NCI-H1436 (cell line): ENCODE measurements at regions not wholly inside any gene's neighbourhood (a gene's known extent, or its start where the extent isn't known, plus 50 kb on each side); places are given as distances from the start of the nearest gene placed in this dataset.

Source experiments
- DNase-seq: peaks from one replicate; lab custom pipeline; 2025; lab: John Stamatoyannopoulos, UW

DNA sequence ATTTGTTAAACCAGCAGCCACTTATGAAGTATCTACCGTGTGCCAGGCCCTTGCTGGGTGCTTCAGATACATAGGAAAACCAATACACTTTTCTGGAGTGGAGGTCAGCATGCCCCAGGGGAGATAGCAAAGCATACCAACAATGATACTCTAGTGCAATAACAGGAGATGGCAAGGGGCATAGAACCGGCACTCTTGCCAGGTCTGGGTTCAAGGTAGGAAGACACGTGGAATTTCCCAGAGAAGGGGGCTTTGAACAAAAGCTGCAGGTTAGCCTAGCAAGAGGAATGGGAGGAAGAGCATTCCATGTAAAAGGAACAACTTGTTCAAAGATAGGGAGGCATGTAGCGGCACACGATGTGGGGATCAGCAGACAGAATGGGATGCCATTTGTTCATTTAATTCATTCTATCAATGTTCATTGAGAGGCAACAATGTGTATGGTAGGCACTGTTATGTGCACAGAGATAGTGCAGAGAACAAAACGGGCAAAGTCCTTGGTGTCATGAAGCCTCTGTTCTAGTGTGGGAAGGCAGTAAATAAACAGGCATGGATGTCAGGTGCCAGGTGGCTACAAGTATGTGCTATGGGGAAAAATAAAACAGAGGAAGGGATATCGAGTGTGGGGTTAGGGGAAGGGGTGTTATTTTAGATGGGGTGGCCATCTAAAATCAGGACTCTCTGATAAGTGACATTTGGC is 162.6 kb upstream of the E2F8 start:
- DNase-seq, result no peak

DNA sequence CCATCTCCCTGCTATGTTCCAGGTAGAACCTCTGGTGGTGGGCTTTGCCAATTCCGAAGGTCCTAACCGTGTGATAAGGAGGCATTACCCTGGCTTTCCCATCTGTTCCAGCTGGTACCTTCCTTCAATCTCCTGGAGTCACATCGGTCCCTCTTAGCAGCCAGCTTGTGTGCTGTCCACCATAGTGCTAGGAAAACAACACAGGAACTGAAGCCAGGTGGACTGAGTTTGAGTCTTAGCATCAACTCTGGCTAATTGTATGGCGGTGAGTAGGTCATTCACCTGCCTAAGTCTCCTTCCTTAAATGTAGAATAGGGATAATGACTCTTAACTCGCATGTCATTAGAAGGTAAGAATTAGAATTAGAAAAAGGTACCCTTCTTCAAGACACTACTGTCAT is 159.6 kb upstream of the E2F8 start:
- DNase-seq, result no peak

DNA sequence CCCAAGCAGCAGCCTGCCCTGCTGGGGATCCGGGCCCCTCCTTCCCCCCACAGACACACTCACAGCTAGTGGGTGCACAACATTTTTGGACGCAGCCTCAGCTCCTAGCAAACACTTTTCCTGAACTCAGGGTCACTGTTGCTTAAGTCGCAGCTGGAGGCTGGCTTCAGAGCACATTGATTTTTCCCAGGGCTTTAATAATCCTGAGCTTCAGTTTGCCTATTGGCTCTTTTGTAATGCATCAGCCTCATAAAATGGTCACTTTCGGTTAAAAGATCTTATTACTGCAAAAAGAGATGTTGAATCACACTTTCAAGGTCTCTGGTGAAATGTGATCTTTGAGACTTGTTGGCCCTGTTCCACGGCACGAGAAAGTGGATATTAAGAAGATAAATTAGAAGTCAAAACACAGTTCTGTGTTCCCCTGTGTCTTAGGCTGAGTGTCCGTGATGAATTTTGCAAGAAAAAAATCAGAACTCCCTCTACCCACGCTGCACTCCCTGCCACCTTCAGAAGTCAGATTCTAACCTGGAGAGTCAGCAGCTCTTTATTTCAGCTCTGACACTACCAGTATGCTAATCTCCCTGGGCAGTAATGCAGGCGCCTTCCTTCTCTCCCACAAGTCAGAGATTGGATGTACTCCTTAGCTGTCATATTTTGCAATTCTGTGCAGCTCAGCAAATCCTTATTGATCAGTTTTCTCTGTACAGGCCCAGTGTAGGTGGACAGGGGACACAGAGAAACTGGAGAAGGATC is 158.2 kb upstream of the E2F8 start:
- DNase-seq, result no peak

DNA sequence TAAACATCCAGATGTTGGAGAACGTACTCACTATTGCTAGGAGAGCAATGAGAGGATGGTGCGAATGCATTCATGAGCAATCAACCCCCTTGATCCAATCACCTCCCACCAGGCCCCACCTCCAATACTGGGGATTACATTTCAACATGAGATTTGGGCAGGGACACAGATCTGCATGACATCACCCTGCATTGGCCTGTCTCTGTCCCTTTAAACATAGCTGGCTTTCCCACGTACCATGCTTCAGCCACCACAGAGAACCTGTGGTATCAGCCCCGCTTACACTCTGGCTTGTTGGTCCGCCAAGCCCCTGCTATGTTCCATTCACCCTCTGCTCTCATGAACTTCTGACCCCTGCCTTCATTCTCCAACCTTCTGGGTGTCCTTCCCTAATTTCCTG is 157.5 kb upstream of the E2F8 start:
- DNase-seq, result no peak

DNA sequence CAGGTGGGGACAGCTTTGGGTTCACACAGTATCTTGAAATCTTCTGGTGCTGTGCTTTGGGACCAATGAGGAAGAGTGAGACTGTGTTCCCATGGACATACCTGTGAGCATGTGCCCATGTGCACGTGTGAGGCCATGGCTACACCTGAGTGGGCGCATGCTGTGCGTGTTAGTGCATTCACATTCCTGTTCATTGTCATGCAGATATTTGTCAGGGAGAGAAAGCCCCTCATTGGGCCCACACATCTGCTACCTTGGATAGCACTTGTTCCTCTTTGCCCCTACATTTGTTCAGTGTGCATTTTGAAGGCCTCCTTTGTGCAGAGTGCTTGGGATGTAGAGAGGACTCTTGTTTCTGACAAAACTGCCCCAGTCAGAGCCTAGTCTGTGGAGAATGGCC is 154.3 kb upstream of the E2F8 start:
- no peak for DNase-seq

DNA sequence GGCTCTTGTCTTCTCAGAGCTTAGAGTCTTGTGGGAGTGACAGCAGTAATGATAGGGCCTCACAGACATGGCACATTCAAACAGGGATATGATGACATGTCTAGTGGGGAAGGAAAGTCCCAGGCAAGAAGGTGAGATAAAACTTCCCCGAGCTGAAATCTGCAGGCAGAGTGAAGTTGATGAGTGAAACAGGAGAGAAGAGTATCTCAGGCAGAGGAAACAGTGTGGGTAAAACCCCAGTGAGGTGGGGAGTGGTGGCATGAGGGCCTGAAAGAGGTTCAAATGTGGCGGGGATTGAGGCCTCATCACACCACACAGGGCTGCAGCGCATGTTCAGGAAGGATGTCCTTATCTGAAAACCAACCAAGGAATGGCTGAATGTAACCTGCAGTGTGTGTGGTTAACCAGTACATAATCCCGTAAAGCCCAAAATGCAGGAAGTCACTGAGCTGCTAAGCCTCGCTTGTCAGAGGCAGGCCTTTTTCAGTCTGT is 153.8 kb upstream of the E2F8 start:
- no peak for DNase-seq

DNA sequence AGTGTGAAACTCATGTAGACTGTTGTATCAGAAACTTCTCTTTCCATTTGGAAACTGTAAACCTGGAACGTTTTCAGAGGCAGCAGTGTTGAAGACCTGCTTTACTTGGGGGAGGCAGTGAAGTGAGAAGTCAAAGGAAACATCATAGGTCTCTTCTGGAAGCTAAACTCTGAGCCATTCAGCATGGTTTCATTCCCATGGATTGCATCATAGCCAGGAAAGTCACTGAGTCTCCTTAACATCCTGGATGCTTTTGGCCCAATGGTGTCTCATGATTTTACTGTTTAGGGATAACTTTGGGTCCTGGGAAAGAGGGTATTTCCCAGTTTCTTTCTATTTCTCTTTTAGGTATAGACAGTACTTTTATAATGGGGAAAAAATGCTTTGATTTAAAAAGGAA is 153.2 kb upstream of the E2F8 start:
- DNase-seq, result no peak

DNA sequence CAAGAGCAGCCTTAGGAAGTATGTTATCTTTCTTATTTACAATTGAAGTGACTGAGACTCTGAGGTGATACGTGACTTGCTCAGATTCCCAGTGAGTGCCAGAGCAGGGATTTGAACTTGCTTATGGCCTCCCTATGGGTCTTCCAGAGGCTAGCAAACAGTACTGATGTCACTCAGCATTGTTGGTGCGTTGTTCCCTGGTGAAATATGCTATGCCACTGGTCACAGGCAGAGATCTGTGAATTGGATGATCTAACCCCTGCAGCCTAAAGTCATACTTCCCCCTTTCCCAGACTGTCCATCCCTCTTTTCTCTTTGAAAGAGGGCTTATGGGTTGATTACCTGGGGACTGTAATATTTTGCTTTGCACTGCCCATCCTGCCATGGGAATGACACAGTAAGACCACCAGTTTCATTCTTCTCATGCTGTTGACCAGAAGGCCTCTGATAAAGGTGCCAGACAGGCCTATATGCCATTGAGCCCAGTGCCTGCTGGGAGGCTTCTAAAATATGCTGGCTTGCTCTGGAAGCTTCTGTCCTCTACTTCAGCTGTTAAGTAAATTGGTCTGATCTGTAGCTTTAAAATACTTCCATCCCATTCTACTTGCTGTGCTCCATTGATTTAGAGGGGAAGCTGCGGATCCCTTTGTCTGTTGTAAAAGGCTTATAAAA is 152.2 kb upstream of the E2F8 start:
- no peak for DNase-seq

DNA sequence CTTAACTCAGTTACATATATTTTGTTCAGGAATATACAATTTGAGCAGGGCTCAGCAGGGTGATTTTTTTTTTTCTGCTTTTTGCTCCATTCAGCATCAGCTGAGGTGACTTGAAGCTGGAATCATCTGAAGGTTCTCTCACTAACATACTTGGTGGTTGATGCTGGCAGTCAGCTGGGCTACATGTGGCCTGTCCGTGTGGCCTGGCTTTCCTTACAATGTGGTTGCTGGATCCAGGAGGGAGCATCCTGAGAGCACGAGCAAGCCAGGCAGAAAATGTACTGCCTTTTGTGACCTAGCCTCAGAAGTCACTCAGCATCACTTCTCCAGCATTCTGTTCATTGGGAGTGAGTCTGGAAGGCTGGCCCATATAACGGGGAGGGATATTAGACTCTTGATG is 151.6 kb upstream of the E2F8 start:
- no peak for DNase-seq

DNA sequence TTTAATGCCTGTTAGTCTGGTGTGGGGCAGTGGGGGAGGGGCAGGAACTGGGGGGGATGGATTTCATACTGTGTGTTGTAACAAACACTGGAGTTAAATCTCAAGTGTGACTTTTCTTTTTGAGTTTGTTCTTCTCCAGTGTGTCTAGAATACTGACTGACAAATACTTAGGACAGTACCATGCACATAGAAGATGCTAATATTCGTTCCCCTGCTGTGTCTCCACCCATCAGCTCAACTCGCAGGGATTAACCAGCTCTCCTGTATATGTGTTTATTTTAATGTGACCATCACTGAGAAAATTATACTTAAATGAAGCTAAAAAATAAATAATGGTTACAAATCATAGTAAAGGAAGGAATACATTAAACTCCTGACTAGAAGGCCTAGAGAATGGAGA is 150.9 kb upstream of the E2F8 start:
- DNase-seq, result no peak

DNA sequence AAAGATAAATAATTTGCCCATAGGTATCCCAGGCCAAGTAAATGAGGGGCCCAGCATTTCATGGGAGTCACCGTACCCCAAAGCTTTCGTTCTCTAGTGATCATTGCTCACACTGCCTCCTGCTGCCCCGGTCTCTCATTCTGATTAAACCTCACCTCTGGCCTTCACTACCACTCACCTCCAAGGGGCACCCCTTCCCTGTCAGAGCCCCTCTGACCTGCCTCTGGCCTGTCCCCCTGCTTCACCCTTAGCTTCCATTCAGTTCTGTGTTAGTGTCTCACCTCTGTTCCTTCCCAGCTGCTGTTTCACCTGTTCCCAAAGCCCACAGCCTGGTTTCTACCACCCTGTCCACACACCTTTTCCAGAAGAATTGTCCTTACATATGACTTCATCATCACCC is 150.3 kb upstream of the E2F8 start:
- no peak for DNase-seq

DNA sequence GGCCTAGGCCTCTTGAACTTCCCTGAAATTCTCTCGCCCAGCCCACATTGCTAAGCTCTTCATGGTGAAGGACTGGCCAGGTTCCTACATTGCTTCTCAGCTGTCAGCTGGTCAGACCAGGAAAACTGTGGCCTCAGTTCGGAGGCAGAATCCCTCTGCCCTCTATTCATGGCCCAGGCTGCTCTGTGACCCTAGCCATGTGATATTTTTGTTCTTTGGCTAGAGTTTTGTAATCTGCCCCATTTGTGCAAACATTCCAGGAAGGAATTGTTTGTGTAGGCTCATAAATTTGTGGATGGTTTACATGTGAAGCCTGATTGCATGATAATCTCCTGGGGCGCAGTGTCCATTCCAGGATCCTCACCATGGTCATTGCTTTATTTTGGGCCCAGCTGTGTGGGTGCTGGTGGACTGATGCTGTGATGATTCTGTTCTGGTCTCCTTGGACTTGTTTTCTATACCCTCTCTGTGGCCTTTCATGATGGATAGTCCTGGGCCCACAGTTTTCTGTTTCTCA is 149.1 kb upstream of the E2F8 start:
- DNase-seq, result no peak

DNA sequence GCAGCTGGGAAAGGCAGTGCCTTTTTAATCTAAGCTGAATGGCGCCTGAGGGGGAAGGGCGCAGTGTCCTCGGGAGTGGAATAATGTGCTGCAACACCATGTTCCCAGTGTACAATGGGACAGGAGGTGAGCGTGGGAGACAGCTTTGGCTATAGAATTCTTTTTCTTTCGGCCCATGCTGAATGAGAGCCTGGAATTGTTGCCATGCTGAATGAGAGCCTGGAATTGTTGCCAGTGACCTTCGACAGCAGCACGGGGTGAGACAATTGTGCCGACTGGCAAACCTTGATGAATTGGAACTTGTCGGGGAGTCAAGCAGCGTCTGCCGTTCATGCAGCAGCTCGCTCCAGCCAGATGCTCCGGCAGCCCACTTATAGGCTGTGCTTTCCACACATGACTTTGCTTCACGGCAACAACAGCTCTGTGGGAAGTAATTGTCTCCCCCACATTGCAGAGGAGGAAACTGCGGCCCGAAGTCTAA is 141.4 kb upstream of the E2F8 start:
- DNase-seq, result no peak

DNA sequence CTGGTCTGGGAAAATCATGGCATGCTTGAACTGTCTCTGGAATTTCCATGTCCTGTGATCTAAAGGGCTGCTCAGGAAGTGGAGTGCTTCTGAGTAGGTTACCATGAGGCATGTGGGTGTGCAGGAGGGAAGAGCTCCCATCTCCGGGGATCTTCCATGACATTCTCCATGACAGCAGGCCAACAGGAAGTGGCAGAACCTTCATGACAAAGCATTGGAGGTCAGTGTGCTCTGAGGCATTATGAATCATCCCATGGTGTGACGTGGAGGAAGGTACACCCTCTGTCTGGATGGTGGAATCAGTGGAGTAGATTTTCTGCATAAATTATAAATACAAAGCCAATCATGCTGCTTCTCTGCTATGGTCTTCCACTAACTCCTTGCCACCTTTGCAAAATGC is 139.6 kb upstream of the E2F8 start:
- no peak for DNase-seq

DNA sequence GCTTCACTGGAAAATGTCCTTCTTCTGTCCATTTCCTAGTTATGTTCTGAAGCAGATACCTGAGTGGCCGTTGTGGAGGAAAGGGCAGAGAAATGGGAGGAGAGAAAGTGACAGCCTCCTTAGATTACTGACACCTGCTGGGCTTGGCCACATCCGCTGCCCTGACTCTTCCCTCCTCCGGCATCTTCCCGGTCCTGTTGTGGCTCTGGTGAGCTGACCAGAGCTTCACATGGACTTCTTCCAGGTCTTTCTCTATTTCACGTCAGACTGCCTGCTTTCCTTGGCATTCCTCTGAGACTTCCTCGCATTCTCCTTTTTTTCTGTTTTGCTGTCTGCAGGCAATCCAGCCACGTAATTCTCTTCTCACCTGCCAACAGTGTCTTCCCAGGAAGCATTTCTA is 138.7 kb upstream of the E2F8 start:
- DNase-seq, result no peak

DNA sequence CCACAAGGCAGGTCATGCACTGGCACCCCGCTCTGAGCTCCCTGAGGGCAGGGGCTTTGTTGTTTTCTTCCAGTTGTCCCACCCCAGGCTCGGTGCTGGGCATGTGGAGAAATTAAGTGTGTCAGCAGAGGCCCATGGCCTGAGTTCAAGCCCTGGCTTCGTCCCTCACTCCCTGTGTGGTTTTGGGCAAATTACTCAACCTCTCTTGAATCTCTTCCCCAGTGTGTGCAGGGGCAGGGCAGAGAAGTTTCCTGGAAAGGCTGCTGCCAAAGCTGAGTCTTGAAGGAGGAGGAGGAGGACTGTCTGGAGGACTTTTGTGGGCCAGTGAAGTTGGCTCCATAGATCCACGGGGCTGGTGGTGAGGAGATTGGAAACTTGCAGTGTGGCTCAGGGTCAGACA is 138.1 kb upstream of the E2F8 start:
- DNase-seq, result no peak

DNA sequence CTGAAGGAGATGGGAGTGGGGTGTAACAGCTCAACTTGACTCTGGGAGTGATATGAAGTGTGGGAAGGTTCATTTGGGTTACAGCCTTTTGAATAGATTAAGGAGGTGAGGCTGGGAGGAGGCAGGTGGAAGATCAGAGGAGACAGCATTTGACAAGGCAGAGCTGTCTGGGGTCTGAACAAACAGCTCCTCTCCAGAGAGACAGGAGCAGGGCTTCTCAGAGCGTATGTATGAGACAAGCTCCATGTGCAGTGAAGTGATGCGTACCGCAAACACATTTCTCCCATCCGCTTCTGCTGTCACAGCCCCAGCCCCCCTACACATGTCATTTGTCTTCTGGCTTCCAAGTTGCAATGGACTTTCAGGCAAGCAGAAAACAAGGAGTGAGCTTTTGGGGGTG is 137.1 kb upstream of the E2F8 start:
- DNase-seq, result no peak

DNA sequence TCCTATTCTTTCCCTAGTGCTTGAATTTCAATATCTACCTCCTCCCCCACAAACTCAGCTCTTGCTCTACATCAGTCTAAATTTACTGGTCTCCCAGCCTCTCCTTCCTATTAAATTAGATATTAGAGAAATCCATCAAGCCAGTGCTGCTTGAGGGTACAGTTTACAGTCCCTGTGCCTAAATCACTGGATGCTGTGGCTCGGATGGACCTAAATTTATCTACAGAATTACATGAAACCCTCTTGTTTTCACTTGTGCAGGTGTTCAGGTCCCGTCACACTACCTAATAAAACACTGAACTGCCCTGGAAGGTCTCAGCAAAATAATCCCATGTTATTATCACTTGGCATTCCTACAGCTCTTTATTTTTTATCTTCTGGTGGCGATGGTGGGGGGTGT is 134.7 kb upstream of the E2F8 start:
- DNase-seq, result no peak

DNA sequence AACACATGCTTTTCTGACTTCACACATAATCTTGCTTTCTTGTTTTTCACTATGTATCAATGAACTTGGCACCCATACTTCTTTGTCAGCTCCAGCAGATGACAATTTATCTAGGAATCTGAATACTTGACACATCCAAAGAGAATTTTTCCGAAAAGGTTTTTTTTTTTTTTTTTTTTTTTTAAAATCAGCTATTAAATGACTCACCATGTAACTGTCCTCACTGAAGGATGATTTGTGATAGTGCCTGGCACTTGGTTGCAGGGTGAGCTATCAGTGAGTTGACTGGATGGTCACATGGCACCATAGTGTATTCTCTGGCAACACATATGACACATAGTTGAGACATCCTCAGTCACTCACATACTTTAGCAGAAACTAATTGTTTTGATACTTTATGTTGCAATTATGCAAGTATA is 133.4 kb upstream of the E2F8 start:
- DNase-seq, result no peak

DNA sequence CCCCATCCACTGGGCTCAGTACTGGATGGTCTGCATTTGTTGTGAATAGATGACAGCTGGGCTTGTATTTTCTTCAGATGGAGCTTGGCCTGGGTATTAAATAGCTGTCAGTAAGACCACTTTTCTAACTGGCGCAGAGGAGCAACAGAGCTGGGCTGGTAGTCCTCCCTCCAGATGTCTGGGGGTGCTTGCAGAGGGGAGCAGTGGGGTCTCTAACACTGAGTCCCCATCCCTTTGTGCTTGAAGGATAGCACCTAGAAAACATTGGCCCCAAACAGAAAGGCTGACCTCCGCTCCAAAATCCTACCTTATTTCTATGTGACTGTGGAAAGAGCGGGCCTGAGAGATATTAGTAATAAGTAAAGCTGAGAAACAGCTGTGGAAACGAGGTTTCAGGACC is 131.6 kb upstream of the E2F8 start:
- no peak for DNase-seq

DNA sequence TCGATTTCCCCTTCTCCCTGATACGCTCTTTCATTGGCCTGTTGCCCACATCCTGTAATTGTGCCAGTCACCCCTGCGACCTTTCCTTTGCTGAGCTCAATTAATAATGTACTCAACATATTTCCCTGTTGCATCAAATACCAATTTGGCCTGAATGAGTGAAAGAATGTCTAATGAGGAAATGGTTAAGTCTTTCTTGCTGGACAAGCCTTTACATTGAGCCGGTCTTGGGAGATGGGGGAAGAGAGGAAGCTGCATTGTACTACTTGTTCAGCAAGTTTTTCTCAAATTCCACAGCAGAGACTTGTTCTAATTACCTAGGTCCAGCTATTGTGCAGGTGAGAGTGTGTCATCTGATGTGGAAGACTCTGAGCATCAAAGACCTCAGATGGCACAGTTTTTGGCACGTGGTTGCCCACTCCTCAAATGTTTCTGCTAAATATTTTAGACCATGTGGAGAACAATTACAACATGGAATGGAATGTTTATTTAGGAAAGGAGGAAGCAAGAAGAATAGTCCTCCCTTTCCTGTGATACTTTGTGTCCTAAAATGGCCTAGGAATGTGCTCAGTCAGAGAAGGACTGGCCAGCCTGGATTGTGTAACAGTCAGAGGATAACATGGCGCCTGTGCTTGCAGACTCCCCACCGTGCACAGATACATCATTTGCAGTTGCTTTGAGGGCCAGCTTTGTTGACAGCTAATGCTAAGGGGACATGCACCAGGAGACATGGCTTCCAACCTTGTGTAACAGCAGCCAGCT is 129.5 kb upstream of the E2F8 start:
- no peak for DNase-seq

DNA sequence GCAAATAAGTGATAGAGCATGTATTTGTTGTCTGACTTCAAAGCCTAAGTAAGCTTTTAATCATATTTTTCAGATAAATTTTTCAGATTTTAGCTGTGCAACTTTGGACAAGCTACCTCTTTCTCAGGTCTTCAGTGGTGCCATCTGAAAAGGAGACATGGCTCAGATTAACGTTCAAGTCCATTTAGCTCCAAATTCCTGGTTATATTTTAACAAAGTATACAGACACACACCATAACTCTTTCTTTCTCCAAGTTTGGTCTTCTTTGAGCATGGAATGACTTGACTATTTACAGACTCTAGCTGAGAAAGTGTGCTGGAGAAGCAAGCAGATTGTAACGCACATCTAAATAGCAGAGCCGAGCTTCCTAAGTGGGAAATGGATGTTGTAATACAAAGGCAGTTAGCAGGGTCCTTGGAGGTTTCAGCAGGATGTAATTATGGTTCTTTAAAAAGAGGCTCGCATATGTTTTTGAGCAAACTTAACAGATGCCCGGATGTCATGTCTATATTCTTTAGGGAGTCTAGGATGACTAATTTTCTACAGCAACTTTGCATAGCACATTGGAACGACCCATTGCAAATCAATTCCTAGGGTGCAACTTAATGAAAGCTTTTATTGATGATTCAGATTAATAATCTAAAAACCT is 128.1 kb upstream of the E2F8 start:
- peak; percentile 74 for DNase-seq
